Cardiac muscle cell (in vitro differentiated cells and primary cell): ENCODE measurements at regions not wholly inside any gene's neighbourhood (a gene's known extent, or its start where the extent isn't known, plus 50 kb on each side); places are given as distances from the start of the nearest gene placed in this dataset.

Experiments
- DNase-seq, 2 donors: peaks; one replicate each; pipeline versions ENCODE4 v3.0.0 to v3.0.0-alpha.2; 2010 to 2017; ENCODE audit warnings: low read depth in 1 of 2, low spot score in 1 of 2
- H3K27ac ChIP-seq: fragments of 200-600 bp; sonication (generic); 2 replicates; pipeline ENCODE4 v1.5.1; 2016
- H3K27me3 ChIP-seq: fragments of 200-600 bp; sonication (generic); 2 replicates; pipeline ENCODE4 v1.6.0; 2016; ENCODE audit warnings: control low read depth
- H3K36me3 ChIP-seq: fragments of 200-600 bp; sonication (generic); 2 replicates; pipeline ENCODE4 v1.5.1; 2016; ENCODE audit warnings: control low read depth
- H3K4me1 ChIP-seq: fragments of 200-600 bp; sonication (generic); 2 replicates; pipeline ENCODE4 v1.8.1; 2017; ENCODE audit warnings: low read depth, mild to moderate bottlenecking, mixed run types
- H3K4me3 ChIP-seq: fragments of 200-600 bp; sonication (generic); 2 replicates; pipeline ENCODE4 v1.5.1; 2016; ENCODE audit warnings: mild to moderate bottlenecking
- H3K9me3 ChIP-seq: fragments of 200-600 bp; sonication (generic); 2 replicates; pipeline ENCODE4 v1.5.1; 2017; ENCODE audit warnings: low read depth, mild to moderate bottlenecking, control low read depth
- CTCF ChIP-seq: IDR thresholded peaks from 2 replicates; pipeline ENCODE4 v1.5.1; 2012; ENCODE audit warnings: low read depth, mild to moderate bottlenecking, low read length

DNA sequence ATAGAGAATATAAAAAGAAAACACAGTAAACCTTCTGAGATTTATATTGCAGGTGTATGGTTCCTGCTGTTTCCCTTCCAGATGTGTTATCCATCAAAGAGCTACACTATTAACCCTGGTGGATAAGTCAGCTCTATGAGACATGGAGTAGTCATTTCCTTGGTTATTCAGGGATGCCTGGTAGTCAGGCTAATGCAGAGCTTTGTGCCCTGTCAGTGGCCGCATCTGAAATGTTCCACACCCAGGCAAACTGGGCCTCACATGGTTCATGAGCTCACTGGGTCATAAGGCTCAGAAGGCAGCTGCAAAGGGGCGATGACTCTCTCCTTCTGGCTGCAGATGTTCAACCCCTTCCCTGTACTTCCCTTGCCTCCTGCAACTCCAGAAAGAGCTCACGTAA, 473.6 kb downstream of the EPHA7 start:
- Histone ChIP-seq H3K4me3 (no peak overlapping the region), H3K9me3 (no peaks in the 10 kb centered on the region), H3K27ac (no peak overlapping the region), H3K36me3 (no peaks in the 10 kb centered on the region), H3K4me1 (no peaks in the 10 kb centered on the region), H3K27me3 (no peaks in the 10 kb centered on the region)
- DNase-seq = peak in 1 of 2 donors; percentile 3
- no peak for TF ChIP-seq CTCF

GRCh38 chr6:92944132-92944531, 475.2 kb downstream of the EPHA7 start:
- no peak for TF ChIP-seq CTCF
- no peaks in the 10 kb centered on the region for H3K27me3 ChIP-seq
- H3K36me3 ChIP-seq = no peaks in the 10 kb centered on the region
- no peaks in the 10 kb centered on the region for H3K4me1 ChIP-seq
- no peak overlapping the region for H3K4me3 ChIP-seq
- DNase-seq = no peak
- no peaks in the 10 kb centered on the region for H3K9me3 ChIP-seq
- H3K27ac ChIP-seq = no peak overlapping the region

GRCh38 chr6:92942549-92942948, 476.8 kb downstream of the EPHA7 start:
- no peak for TF ChIP-seq CTCF
- H3K36me3 ChIP-seq = no peaks in the 10 kb centered on the region
- H3K27ac ChIP-seq = no peak overlapping the region
- no peaks in the 10 kb centered on the region for H3K27me3 ChIP-seq
- H3K4me3 ChIP-seq = no peak overlapping the region
- no peaks in the 10 kb centered on the region for H3K9me3 ChIP-seq
- no peak for DNase-seq
- no peaks in the 10 kb centered on the region for H3K4me1 ChIP-seq

DNA sequence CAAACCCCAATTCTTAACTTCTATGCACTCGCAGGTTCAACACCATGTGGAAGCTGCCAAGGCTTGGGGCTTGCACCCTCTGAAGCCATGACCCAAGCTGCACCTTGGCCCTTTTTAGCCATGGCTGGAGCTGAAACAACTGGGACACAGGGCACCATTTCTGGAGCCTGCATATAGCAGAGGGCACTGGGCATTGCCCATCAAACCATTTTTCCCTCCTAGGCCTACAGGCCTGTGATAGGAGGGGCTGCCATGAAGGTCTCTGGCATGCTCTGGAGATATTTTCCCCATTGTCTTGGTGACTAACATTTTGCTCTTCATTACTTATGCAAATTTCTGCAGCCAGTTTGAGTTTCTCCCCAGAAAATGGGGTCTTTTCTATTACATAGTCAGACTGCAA, 484.7 kb downstream of the EPHA7 start:
- TF ChIP-seq CTCF = no peak
- H3K9me3 ChIP-seq = no peaks in the 10 kb centered on the region

DNA sequence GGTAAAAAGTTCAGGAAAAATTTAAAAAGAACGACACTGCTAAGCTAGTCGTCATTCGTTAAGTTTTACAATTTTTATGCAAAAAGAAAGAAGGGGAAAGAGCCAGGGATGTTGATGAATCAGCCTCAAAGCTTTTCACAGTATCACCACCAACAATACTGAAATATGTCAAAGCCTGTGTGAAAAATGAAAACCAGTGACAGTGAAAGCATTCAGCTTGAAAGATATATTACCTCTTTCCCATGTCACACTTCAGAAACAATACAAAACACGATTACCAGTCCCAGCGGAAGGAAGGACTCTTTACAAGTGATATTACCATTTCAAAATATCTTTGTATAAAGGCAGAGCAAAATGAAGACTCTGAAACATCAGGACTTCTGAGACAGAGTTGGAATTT, 489.2 kb downstream of the EPHA7 start:
- Histone ChIP-seq H3K27ac (no peak overlapping the region), H3K36me3 (no peaks in the 10 kb centered on the region), H3K4me1 (no peaks in the 10 kb centered on the region), H3K27me3 (no peaks in the 10 kb centered on the region), H3K9me3 (no peaks in the 10 kb centered on the region), H3K4me3 (no peak overlapping the region)
- no peak for DNase-seq
- TF ChIP-seq CTCF = no peak

More for the DNA sequence above, 484.7 kb downstream of the EPHA7 start:
- Histone ChIP-seq H3K27ac (no peak overlapping the region), H3K27me3 (no peaks in the 10 kb centered on the region), H3K4me3 (no peak overlapping the region), H3K36me3 (no peaks in the 10 kb centered on the region), H3K4me1 (no peaks in the 10 kb centered on the region)
- DNase-seq = no peak

- no peak for TF ChIP-seq CTCF
- no peak for DNase-seq
Measured at GRCh38 chr6:92922216-92922806, 497.0 kb downstream of the EPHA7 start.

More at GRCh38 chr6:92922216-92922806, 497.0 kb downstream of the EPHA7 start:
- no peaks in the 10 kb centered on the region for H3K4me1 ChIP-seq
- no peaks in the 10 kb centered on the region for H3K36me3 ChIP-seq
- H3K27ac ChIP-seq = no peak overlapping the region
- H3K4me3 ChIP-seq = no peak overlapping the region
- no peaks in the 10 kb centered on the region for H3K27me3 ChIP-seq
- no peaks in the 10 kb centered on the region for H3K9me3 ChIP-seq
